Right renal pelvis (tissue), 4 donors: ENCODE measurements at regions not wholly inside any gene's neighbourhood (a gene's known extent, or its start where the extent isn't known, plus 50 kb on each side); places are given as distances from the start of the nearest gene placed in this dataset.
"Not testable (repeated sequence)": the region's sequence is repeated elsewhere in the genome, so short reads cannot be mapped to it uniquely, and the experiment has no call there.

Source experiments
- DNase-seq, 4 donors: peaks; one replicate each; pipeline ENCODE4 v3.0.0-alpha.2; 2013; ENCODE audit warnings: low read depth in 4 of 4, low spot score in 3 of 4, missing footprints in 1 of 4

DNA sequence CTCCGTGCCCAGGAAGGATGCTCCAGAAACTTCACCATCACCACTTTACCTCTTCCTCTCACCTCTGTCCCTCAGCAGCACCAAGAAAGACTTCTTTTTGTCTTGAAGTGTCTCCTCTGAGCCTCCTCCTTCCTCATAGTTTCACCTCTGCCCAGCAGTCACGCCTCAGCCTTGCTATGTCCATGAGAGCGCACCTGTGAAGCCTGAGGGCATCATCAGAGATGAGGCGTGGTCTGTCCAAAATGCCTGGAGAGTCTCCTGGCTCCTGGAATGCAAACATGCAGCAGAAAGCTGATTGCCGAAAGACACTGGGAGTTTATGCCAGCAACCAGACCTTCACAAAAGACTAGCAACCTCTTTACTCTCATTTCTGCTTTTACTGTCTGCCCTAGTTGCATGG is 336.6 kb downstream of the TEX29 start:
- no peak for DNase-seq

DNA sequence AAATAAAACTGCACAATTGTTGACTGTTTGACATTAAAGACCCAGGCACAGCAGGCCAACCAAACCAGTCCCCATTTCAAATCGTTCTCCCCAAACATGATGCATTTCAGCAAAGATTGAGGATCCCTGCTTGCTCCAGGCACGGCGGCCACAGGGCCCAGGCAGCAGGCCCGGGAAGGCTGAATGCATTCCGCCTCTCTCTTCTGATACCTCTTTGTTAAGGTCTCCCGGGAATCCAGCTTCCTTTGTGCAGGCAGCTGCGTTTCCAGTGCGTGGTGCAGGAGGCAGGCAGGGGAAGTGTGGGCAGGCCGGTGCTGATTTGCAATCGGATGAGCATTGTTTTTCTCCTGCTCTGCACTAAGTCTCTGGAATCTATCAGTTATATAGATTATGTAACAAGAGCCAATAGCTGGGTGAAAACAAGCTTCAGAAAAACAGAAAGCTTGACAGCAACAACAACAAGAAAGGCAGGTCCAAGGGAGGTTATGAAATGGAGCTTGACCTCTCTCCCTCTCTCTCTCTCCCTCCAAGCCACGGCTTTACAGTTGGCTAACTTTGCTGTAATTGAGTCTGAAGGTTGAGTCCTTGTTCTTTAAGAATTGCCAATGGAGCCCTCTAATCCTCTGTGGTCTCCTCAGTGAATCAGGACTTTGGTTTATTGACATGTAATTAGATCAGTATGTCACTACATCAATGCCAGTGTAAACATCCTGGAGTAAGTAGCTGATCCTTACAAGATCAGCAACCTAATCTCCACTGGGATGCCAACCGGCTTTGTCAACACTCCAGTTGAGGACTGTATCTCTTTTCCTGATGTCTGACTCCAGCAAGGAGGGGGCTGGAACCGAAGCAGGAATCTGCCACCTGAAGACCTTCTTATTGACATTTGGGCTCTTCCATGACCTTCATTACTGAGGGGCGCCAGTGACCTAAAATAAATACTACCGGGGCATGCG is 338.0 kb downstream of the TEX29 start:
- no peak for DNase-seq

DNA sequence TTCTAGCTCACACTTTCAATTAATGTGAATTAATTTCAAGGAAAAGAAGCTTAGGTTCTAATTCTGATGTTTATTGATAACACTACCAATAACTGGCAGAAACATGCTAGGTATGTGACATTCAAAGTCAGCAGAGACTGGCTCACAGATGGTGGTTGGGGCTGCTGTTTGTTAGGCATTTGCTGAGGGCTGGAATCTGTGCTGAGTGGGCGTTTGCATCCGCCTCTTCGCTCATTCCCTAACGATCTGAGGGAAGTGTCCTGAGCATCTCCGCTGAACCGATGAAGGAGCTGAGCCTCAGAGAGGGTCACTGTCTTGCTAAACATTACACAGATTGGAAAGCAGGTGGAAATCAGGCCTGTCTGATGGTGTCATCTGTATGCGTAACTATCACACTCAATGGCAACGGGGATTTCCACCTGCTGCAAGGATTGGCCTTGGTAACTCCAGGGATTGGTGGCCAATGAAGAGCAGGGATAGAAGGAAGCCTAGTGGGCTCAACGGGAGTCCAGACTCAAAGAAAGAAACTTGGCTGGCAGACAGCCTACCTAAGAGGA is 338.9 kb downstream of the TEX29 start:
- DNase-seq: no peak

DNA sequence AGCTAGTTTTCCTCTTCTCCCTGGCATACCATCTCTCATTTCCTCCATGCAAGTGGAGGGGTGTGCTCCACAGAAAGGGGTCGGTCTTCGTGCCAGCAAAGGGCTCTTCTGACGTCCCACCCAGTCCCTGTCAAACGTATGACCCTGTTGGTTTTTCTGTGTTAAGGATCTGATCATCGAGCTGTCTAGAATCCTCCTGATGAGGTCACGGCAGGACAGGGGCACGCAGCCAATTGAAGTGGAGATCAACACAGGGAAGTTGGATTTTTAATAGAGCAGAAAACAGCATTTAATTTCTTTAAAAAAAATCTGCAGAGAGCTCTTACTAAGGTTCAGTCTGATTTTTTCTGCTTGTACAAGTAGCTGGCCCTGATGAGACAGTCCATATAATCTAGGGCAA is 339.4 kb downstream of the TEX29 start:
- no peak for DNase-seq

DNA sequence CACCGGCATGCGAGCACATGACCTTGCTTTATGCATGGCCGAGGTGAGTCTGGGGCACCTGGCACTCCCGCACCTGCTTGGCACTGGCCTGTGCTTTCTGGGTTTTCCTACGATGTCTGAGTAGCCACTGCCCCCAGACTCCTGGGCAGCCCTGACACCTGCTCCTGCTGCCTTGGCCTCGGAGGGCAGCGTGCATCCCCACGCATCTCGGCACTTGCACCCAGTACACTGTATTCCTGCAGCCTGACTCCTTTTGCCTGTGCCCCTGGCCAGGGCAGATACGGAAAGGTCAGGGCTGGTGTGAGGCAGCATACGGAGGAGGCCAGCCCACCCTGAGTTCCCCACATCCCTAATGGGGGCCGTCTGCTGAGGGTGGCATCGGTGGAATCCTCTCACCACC is 340.6 kb downstream of the TEX29 start:
- no peak for DNase-seq

DNA sequence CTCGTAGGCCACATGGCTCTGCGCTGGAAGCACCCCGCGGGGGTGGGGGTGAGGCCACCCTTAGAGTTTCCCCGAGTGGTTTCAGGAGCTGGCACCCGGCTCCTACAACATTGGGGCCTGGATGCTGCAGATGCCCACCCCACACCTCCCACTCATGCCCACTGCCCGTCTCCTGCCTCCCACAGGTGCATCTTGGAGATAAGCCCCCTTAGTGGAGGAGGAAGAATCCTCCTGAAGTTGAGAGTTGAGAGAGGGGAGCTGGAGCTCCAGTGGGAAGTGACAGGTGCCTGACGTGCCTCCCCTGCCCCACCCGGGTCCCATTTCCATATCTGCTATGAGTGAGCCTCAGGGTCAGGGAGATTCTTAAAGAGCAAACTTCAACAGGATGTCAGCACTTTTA is 341.3 kb downstream of the TEX29 start:
- DNase-seq: no peak

DNA sequence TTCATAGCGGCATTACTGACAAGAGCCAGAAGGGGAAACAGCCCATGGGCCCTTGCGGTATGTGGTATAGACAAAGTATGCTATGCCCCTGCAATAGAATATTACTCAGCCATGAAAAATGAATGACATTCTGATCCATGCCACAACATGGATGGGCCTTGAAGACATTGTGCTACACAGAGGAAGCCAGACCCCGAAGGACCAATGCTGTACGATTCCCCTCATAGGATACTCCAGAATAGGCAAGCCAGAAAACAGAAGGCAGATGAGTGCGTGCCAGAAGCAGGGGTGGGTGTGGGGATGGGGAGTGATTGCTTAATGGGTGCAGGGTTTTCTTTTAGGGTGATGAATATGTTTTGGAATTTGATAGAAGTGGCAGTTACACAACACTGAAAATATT is 342.0 kb downstream of the TEX29 start:
- no peak for DNase-seq

DNA sequence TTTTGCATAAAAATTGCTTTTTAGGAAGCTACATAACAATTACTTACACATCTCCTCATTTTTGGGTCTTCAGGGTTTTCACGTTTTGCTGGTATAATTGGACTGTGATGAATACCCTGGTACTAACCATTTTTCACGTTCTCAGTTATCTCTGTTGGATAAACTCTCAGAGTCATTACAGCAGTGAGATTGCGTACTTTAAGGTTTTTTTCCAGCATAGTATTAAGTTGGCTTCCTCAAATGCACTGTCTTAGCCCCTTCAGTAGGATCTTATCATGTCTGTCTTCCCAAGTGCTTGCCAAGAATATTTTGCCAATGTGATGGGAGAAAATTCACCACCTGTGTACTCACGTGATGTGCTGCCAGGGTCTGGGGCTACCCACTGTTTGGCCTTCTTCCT is 342.5 kb downstream of the TEX29 start:
- DNase-seq: no peak

DNA sequence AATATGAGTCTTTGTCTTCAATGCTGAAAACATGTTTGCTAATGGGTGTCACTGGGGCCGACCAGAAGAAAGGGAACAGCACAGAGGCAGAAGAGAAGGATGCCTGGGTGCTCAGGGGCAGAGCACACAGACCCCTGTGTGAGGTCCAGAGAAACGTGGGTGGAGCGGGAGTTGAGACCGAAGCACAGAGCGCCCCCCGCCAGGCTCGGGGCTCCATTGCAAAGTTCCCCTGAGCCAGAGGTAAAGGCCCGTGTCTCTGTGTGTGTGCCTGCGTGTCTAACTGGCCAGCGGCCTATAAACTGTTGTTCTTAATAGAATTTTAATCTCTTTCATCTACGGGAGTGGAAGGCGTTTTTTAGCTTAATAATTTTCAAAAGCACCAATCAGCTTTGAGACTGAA is 343.1 kb downstream of the TEX29 start:
- no peak for DNase-seq

DNA sequence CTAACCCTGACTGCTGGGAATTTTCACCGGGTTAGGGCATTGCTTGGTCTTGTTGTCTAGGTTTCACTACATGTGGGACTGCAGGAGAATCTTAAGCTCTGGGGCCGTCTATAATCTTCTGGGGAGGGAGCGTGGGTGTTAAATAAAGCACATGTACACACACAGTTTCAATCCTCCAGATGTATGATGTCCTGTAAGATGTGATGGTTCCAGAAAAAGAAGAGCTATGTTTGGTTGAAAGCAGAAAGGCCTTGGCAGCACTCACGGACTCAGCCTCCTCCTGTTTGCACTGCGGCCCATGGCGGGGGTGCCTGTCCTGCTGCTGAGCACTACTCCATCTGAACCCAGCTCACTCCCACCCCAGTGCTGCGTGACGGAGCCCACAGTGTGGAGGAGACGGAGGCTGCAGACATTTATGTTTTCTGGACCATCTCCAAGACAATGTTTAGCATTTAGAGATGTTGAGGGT is 343.5 kb downstream of the TEX29 start:
- DNase-seq: no peak

DNA sequence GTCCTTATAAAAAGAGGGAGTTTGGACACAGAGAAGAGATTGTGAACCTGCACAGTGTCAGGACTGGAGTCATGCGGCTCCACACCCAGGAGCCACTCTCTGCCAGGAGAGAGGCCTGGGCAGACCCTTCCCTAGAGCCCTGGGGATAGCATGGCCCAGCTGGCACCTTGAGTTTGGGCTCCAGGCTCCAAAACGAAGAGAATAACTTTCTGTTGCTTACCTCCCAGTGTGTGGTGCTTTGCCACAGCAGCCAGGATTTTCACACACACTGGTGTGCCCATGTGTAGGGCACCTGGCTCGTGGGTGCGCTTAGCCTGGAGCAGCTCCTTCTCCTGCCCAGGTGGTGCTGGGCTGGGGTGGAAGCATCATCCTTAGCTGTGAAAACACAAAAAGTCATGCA is 344.3 kb downstream of the TEX29 start:
- no peak for DNase-seq

DNA sequence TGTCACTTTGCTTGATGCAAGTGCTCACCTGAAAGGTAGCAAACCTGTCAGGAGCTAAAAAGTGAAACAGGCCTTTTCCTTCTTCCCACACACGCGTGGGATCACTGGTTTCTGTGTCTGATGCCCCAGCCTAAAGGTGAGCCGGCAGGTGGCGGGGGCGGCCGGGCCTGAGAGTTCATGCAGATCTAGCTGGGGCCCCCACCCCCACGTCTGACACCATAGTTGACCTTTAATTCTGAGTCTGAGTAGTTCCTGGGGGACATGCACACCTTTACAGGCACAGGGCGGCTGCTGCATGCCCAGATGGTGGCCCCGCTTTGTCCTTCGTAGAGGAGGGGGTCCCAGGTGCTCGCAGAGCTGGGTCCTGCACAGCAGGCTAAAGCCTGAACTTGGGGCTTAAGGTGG is 345.3 kb downstream of the TEX29 start:
- no peak for DNase-seq

DNA sequence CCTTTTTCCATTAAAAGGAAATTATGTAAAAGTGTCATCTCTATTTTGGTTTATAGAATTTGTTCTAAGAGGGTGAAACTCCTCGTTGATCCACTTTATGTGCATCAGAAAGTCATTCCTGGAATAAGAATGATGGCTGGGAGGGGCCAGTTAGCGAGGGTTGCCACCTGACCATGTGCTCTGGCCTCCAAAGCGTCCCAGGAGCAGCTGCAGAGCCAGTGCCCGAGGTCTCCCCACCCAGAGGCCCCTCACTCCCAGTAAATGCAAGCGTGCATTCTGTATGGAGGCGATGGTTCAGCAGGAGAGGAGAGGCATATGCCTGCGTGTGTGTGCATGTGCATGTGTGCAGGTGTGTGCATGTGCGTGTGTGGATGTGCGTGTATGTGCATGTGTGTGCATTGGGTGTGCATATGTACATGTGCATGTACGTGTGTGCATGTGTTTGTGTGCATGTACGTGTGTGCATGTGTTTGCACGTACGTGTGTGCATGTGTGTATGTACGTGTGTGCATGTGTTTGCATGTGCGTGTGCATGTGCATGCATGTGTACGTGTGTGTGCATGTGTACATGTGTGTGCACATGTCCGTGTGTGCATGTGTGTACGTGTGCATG is 345.8 kb downstream of the TEX29 start:
- no peak for DNase-seq

DNA sequence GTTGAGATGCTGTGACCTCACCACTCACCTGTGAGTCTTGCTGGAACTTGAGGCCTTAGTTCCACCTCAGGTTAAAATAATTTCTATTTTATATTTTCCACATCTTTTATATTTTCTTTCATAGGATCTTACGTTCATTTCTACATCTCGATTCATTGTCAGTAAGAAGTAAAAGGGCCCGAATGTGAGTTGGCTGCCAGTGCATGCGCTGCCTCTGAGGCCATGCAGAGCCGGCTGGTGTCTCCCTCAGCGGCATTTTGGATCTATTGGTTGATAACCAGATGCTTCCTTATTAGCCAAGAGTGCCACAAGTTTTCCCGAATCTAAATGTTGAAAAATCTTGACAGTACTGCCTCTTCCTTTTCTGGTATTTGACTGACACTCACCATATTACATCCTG is 347.3 kb downstream of the TEX29 start:
- no peak for DNase-seq

DNA sequence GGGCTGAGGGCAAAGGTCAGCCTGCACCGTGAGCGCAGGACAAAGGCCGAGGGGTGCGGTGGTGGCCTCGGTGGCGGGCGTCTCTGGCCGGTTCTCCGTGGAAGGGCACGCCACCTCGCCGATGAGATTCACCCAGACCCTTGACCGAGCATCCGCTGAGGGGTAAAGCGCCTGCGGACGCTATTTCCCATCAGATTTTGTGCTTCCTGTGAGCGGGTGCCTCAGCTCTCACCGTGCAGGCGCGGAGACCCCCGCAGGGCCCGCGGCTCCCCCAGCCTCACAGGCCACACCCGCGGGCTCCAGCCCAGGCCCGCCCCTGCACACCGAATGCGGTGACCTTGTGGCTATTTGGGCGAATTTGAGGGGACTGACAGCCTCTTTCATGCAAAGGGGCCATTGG is 348.0 kb downstream of the TEX29 start:
- DNase-seq: no peak

DNA sequence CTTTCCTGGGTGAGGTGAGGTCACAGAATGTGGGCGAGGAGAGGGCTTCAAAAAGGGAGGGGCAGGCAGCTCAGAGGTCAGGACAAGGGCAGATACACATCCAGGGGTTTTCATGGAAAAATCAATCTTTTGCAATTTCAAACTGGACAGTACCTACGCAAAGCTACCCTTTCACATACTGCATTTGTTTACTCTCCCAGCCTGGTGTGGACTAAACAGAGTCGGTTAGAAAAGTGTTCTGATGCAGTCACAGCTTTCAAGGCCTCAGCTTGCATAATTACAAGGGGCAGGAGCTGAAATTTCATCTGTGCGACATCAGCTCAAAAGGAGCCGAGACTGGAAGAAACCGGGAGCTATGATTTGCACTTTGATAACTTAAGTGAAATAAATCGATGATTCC is 351.8 kb downstream of the TEX29 start:
- DNase-seq: not testable (repeated sequence)

DNA sequence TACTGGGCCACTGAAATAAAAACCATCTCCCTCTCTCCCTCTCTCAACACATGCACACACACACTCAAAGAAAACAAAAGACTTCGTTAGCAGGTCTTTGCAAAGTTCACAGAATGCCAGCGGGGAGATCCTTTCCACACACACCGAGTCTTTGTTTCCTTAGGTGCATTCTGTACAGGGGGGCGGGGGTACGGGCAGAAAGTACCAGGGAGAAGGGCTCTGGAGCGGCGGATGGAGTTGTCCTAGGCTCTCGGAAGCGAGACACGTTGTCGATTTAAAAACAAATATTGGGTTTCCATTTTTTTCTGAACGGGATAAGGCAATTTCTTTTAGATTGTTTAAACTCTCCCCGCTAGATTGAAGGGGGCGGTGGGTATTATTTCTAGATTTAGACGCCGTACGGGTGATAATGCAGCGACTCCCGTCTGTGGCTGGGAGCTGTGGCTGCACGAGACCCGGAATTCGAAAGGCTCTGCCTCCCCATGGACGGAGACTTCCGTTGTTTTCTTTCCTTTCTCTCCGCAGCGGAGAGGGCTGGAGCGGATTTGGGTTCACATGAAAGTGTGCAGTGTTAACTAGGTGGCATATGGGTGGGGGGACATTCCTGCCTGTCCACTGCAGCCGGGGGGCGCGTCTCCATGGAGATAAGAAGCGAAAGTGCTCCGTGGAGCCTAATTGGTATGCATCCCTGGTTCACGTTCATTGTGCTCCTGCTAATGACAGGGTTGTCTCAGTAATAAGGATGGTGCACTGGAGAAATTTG is 357.9 kb downstream of the TEX29 start:
- DNase-seq: not testable (repeated sequence)

DNA sequence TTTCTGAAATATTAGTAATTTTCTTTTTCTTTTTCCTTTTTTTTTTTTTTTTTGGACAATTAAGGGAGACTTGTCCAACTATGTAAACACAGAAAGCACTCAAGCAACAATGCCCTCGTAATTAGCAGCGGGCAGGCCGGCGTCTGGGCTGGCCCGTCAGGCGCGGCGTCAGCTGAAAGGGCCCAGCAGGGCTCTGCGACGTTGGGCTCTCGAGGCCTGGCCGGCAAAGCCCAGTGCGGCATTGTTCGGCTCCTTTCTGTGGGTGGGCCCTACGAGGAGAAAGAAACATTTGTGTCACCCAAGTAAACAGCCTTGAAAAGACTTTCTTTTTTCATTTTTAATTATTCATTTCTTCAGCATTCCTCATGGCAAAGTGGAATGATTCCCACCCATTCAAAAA is 359.2 kb downstream of the TEX29 start:
- not testable (repeated sequence) for DNase-seq

DNA sequence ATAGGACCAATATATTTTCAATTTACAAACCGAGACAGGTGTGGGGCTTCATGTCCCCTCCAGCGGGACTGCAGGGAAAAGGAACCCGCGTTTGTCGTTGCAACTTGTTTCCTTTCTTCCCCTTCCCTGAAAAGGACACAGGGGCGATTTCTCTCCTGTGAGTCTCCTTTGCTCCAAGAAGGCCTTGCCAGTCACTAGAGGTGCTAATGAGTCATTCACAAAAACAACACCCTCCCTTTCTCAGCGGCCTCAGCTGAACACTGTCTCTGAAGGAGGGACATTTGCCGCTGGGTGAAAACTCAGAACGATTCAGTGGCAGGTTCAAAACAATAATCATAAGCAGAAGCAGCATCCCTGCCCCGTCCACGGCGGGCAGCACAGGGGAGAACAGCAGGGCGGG is 359.7 kb downstream of the TEX29 start:
- DNase-seq: not testable (repeated sequence)

DNA sequence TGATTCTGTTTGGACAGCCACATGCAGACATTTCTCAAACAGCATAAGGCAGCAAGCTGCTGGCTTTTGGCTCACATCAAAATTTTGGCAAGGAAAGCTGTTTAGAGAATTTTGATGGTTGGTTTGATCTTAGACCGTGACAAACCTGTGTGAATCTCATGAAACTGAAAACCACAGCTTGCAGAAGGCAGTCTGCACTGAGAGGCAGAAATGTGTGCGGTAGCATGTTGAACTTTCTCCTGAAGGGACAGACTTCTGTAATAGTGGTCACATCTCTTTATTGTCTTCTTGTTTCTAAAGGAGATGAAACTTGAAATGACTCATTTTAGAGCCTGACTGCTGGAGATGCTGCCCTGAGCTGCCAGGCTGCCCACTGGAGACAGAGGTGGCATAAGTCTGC is 371.6 kb downstream of the TEX29 start:
- not testable (repeated sequence) for DNase-seq

DNA sequence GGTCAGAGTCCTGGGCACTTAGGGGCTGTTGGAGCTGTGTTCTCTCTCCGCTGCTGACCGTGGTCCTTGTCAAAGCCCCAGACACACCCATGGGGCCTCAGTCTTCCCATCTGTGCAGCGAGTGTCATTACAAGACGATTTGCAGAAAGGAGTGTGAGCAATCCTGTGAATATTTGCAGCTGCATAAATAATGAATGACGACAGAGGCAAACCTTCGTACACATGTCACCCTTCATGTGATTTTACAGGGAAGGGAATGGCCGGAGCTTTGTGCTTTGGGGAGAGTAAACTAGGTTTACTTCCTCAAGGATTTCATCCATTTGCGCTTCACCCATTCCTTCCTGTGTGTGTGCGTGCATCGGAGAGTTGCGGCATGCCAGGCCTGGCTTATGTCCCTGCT is 370.8 kb upstream of the SOX1 start:
- DNase-seq: not testable (repeated sequence)
